NCI-H2081 treated with DMSO at 0.1 percent for 48 hours (cell line): ENCODE measurements at regions not wholly inside any gene's neighbourhood (a gene's known extent, or its start where the extent isn't known, plus 50 kb on each side); places are given as distances from the start of the nearest gene placed in this dataset.

Experiments
- DNase-seq: peaks from one replicate; lab custom pipeline; 2025; lab: John Stamatoyannopoulos, UW

DNA sequence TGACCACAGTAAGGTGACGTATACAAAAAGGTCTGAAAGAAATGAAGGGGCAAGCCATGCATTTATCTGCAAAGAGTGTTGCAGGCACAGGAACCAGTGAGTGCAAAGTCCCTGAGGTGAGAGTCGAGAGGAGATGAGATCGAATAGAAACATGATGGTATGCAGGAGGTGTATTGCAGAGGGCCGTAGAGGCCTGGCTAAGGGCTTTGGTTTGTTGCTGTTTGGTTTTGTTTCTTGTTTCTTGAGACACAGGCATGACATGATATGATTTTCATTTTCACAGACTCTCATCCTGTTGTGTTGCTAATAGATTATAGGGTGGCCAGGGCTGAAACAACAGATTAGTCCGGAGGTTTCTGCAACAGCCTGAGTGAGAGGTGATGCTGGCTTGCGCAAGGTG is 80.4 kb downstream of the HSPH1 start:
- DNase-seq: no peak

GRCh38 chr13:31074756-31075155 is 86.9 kb downstream of the HSPH1 start:
- no peak for DNase-seq

DNA sequence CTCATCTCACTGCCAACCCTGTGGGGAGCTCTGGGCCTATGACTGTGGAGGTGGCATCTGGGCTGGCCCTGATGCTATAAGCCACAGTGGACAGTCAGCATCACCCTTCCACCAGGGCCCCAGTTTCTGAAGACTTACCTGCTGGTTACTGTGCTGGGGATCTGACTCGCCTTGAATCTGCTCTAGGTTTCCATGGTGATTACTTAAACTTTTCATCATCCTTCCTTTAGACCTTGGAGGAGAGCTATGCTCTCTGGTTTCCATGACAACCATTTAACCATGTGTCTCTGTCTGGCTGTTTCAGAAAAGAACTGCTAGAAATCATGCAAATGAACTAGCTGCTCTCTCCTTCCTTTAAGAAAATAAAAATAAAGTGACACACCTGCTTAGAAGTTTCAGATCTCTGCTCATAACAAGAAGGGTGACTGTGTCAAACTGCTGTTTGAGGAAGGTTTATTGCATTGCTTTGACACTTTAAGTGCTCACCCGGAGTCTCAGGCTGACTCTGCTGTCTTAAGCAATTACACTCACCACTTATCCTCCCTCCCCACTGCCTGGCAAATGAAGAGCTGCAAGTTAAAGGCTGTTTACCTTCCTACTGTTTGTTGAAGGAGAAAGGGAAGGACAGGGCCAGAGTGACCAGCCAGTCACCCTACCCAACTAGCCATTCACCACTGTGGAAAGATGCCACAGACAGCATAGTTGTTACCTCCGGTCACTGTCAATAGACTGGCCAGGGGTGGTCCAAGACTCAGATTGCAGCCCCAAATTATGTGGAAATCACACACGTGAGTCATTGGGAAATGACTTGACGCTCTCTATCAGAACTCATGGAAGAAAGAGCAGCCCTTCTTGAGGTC is 87.6 kb downstream of the HSPH1 start:
- DNase-seq: no peak

DNA sequence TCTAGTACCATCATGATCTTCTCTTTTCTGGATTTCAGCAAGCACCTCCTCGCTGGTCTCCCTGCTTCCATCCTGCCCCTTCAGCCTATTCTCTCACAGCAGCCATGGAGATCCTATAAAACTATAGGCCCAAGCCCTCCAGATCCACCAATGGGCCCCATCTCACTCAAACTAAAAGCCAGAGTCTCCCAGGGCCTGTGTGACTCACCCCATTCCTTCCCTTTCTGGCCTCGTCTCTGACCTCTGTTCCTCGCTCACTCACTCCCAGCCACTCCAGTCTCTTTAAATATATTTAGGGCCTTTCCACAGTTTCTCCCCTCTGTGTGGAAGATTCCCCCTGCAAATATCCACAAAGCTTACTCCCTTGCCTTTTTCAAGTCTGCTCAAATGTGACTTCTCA is 89.7 kb downstream of the HSPH1 start:
- no peak for DNase-seq

DNA sequence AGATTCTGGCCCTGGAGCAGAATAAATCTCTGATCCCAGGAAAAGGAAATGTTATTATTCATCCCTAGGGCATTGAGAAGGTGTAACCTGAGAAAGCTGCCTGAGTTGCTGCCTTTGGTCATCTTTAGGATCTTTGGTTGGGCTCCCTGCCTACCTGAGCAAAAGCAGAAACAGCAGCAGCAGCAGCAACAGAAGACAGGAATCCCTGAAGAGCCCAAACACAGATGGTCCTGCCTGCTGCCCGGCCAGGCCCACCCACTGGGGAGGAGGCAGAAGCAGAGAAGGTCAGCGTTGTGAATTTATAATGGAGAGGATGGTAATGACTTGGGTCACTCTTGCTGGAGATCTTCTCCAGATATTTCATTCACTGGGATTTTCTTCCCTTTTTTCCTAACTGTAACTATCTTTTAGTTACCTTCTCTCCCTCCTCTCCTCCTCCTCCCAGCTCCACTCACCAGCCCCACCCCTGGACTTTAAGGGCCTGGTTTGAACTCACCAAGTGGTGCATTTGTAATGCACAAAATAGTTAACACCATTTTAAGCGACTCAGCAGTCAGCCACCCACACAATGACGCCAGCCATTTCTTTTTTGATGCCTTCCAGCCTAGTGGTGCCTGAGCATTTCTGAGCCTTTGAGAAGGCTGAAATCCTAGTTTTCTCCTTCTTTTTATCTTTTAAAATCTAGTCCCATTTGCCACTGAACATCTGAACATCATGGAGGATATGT is 91.7 kb downstream of the HSPH1 start:
- DNase-seq: no peak

GRCh38 chr13:31068119-31068423 is 93.6 kb downstream of the HSPH1 start:
- DNase-seq: no peak

GRCh38 chr13:31067416-31068118 is 94.1 kb downstream of the HSPH1 start:
- no peak for DNase-seq

DNA sequence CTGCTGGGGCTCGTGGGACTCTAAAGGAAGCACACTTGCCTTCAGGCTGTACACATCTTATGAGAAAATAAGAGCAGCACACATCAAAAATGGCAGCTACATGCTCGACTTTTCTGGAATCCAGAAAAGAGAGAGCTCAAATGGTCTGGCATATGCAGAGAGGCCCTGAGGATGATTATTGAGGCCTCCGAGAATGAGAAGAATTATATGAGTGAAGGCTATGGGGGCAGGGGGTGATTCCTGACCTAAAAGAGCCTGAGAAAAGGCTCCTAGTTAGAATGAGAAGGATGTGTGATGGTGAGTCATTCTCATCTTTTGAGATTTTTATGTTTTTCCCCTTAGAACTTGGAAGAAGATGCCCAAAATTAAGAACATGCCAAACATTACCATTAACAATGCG is 97.1 kb downstream of the HSPH1 start:
- no peak for DNase-seq

DNA sequence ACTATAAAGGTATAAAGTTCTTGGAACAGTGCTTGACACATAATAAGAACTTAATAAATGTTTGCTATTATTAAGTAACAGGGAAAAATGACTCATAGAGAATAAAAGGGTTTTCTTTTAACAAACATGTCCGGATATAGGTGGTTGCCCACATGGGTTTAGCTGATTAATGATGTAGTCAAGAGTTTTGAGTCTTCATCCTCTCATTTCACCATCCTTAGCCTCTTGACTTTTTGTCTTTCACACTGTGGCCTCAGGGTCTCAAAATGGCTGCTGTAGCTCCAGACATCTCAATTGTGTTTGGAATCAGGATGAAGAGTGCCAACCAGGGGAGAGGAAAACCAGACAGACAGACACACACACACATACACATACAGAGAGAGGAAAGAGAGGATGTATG is 97.9 kb downstream of the HSPH1 start:
- no peak for DNase-seq

DNA sequence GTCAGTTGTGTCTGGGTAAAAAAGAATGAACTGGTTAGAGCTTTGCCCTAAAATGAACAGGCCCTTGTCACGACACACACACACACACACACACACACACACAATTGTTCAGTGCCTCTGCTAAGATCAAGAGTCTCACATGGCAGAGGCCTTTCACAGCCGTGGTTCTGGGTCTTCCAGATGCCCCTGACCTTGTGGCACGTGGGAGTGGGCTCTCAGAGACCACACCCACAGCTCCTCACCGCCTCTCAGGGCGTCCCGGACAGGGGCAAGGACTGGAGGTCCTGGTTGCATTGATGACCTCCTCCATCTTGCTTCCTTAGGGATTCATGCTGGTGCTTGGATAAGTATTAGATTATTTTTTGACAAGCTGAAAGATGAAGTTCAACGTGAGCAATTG is 101.0 kb downstream of the HSPH1 start:
- no peak for DNase-seq

DNA sequence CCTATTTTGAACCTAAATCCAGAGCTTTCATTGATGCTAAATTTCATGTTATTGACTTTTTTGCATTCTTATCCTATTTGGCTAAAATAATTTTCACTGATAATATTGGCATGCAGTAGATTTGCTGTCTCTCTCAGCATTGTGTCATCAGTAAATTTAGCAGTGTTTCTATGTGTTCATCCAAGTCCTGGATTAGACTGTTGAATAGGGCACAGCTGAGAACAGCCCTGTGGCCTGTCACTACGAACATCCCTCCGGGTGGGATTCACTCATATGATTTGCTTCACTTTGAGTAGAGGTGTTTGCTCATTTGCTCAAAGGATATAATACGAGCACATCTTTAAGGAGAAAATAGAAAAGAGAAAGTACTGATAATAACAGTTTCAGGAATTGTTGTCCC is 101.5 kb downstream of the HSPH1 start:
- DNase-seq: no peak

GRCh38 chr13:31057403-31058033 is 104.2 kb downstream of the HSPH1 start:
- DNase-seq: no peak

- no peak for DNase-seq
Observed at GRCh38 chr13:31056644-31057271, 104.9 kb downstream of the HSPH1 start.

DNA sequence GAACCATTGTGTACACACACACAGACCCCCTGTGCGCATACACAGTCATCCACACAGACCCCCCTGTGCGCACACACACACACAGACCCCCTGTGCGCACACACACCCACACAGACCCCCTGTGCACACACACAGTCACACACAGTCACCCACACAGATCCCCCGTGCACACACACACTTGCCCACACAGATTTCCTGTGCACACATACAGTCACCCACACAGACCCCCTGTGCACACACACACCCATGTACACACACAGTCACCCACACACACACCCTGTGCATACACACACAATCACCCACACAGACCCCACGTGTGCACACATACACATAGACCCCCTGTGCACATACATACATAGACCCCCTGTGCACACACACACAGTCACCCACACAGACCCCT is 106.1 kb downstream of the HSPH1 start:
- DNase-seq: no peak

DNA sequence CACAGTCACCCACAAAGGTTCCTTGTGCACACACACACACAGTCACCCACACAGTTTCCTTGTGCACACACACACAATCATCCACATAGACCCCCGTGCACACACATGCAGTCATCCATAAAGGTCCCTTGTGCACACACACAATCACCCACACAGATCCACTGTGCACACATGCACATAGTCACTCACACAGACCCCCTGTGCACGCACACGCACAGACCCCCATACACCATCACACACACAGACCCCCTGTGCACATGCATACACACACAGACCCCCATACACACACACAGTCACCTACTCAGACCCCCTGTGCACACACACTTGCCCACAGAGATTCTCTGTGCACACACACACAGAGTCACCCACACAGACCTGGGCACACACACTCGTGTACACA is 107.1 kb downstream of the HSPH1 start:
- no peak for DNase-seq

GRCh38 chr13:31053896-31054295 is 107.8 kb downstream of the HSPH1 start:
- DNase-seq: no peak

DNA sequence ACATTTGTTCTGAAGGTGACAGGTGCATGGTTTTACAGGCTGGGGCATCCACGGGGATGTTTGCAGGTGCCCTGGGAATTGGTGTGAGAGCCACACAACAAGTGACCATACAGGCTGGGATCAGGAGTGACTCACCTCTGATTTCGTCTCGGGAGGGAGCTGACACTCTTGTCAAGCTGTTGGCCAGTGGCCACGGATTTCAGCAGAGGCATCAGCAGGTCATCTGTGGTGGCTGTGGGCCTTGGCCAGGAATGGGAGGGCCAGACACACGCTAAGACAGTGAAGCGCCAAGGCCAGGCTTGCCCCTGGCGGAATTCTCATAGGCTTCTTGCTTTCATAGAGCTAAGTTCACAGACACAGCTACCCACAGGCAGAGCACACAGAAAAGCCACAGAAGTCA is 108.6 kb downstream of the HSPH1 start:
- DNase-seq: no peak

GRCh38 chr13:31052478-31052877 is 109.2 kb downstream of the HSPH1 start:
- no peak for DNase-seq

DNA sequence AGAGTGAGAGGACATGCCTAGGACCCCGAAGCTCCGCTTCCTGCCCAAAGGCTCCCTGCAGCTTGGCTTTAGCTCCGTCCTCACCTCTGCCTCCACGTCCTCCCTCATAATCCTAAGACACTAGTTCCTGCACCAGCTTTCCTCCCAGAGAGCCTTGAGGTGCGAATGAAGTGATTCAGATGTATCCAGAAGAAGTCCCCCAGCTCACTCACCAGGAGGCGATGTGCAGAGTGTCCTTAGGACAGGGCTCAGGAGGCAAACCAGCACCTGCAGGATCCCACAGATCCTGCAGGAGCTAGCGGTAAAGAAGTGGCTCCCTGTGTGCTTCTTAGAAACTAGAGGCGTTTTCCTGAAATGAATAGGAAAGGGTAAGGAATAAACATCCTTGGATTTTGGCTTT is 109.7 kb downstream of the HSPH1 start:
- DNase-seq: no peak

GRCh38 chr13:31050486-31051400 is 111.0 kb downstream of the HSPH1 start:
- no peak for DNase-seq

GRCh38 chr13:31049833-31050232 is 111.9 kb downstream of the HSPH1 start:
- DNase-seq: no peak
